HG02642 (cell line): ENCODE measurements at regions not wholly inside any gene's neighbourhood (a gene's known extent, or its start where the extent isn't known, plus 50 kb on each side); places are given as distances from the start of the nearest gene placed in this dataset.

Experiments used
- ATAC-seq: cut with Tn5 transposase; IDR thresholded peaks from one replicate; pipeline ENCODE4 v1.9.1; 2021; ENCODE audit warnings: mild to moderate bottlenecking; ENCODE audit not compliant: unreplicated experiment, poor library complexity

DNA sequence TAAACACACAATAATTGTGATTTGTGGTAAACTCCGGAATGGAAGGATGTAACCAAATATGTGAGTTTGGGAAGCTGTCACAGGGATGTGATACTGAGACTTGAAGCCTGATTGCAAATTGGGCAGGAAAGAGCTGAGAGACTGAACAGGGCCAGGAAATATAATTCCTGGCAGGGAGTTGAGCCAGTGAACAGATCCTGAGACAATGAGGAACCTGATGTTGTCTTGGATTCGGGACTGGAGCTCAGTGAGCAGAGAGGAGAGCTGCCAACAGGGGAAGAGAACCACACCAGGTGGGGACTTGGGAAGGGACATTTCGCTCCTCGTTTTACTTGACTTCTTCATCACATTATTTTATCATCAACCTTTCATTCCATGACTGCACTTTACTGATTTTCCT is 386.0 kb downstream of the TLL1 start:
- ATAC-seq = no peak

DNA sequence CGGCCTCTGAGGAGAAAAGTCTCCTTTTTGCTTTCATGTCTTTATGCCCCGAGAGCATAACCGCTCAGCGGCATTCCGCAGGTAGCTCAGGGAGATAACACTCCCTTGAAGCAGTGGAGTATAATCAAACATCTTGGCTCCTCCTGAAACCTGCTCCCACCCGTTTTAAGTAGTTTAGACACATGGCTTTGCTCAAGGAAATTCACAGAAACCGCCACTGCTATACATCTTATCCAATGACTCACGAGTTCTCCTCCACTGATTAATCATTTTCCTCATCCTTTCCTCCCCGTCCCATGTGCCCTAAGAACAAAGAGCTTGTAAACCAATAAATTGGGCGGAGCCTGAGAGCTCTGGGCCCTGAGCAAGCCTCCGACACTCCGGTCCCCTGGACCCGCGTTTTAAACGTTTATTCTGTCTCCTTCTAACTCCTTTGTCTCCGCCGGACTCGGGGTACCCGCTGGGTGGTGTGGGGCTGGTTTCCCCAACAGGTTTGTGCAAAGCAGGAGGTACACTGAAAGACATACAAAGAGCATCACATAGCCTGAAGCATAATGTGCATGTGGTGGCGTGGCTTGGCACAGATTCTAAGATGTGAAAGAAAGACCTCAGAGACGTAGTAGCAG is 401.2 kb downstream of the TLL1 start:
- ATAC-seq = no peak

DNA sequence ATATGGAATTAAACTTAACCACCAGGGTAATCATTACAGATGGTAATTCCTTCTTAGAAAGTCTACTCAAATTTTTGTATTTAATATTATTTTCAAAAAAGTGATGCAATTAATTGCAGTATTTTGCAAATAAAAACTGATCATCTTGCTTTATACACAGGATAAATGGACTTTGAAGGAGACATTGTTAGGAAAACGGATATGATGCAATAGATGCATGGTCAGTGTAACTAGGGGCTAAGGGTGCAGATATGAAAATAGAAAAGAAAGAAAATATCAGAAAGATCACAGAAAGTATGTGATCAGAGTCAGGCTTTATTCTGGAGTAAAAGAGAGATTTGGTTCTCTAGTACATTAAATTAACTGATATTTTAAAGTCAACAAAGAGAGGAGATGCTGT is 401.7 kb downstream of the TLL1 start:
- no peak for ATAC-seq

- ATAC-seq = no peak
These were observed 404.4 kb downstream of the TLL1 start for GRCh38 chr4:166277401-166277800.

DNA sequence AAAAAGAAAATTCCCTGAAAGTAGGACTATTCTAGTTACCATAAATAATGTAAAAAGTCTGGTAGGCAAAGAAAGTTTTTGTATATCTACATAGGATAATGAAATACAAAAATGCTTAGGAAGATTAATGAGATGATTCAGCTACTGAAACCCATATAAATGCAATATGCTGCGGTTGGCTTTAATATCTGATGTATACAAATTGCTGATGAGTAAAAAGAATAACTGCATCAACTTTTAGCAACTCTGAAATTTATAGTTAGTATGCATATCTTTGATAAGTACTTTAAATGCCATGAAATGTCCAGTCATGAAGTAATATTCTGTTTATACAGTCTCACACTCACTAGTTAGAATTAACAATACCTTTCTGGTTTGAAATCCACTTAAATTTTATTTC is 404.8 kb downstream of the TLL1 start:
- no peak for ATAC-seq

DNA sequence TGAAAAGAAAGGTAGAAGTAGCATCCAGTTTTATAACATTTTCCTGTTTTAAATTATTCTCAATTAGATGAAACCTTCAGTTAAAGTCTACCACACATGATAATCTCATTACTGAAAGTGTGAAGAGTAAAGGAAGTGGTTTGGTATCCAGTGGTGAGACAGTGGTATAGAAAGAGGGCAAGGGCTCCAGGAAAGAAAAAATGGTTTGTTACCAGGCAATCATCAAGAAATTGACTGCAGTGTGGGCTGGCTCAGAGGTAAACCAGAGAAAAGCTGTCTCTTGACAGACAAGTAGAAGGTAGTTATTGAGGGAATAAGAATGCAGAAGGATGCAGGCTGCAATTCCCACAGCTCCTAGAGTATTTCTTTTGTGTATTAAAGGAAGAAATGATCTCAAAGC is 406.2 kb downstream of the TLL1 start:
- no peak for ATAC-seq

DNA sequence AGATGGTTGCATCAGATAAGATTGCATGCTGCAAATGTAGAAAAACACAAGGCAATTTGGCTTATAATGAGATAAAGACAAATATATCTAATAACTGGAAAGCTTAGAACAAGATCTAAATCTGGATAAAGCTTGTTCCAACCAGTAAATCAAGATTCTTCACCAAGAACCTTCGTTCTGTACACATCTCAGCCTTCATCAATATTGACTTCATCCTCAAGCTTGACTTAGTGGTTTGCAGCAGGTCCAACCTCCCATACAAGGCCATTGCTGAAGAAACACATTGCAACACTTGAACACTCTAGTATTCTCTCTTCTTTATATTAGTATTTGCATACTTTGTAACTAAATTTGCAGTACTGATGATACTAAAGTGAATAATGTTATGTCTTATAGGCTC is 407.6 kb downstream of the TLL1 start:
- ATAC-seq = no peak

GRCh38 chr4:166282081-166282770 is 409.2 kb downstream of the TLL1 start:
- no peak for ATAC-seq

DNA sequence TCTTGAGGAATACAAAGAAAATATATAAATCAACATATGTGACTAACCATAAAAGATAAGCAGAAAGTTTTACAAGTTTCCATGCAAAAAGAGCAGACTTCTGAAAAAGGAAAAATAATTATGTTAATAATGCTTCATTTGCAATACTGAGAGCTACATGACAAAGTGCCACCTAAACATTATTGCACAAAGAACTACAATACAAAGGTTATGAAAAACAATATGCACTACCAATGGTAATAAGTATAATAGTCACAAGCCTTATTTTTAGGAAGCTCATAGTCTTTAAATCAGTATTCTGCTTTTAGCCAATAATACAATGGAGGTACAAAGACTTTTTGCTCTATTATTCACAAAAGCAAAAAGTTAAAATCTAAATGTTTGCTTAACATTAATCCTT is 411.2 kb downstream of the TLL1 start:
- ATAC-seq = no peak

- no peak for ATAC-seq
These were observed 417.4 kb downstream of the TLL1 start for GRCh38 chr4:166290426-166290825.

- ATAC-seq = no peak
These were observed 420.5 kb downstream of the TLL1 start for GRCh38 chr4:166293556-166293955.

- ATAC-seq = no peak
These were observed 428.2 kb downstream of the TLL1 start for GRCh38 chr4:166301266-166301665.

DNA sequence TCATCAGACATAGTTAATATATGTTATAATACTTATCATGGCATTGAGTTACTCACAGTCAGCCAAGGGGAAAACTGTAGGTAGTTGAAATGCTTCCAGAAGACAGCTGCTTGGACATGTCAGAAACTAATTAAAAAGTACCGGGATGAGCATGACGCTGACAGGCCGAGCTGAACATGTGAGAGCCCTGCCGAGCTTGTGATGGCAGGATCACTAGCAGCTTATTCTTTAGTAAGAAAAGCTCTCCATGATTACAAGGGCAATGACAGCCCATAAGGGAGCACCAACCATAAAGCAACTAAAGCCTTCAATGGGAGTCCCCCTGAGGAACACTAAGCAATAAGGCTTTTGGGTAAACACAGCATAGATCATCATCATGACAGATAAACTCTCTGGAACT is 435.6 kb downstream of the TLL1 start:
- ATAC-seq = no peak

- ATAC-seq = no peak
These were observed 436.2 kb downstream of the TLL1 start for GRCh38 chr4:166309286-166309685.

DNA sequence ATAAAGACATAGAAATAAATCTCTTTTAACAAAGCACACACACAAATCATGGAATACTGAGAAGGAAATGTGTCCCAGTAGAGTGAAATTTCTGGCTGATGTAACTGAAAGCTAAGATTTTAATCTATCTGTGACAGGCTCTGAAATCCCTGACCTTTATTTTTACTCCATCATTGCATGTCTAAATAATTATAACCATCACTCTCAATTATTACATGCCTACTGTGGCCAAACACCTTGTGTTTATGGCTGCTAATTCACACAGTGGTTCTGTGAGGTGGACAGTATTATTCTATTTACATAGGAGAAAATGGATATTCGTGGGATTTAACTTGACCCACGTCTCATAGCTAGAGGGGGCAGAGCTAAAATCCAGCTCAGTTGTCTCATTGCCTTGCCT is 438.1 kb downstream of the TLL1 start:
- no peak for ATAC-seq

DNA sequence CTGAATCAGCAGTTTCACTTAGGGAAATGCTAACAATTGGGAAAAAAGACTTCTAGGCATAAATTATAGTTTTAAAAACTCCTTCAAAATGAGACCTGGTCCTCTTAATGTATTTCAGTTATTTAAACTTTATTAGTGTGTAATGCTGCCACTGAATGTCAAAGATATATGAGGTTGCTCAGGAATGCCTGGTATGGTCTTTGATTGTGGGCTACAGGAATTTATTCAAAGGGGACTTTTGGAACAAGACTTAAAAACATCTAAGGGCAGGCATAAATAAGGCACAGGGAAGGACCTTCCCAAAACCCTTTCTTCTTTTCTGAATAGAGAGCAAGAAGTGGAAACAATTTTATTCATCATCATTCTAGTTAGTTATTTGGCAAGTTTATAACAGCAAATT is 439.1 kb downstream of the TLL1 start:
- no peak for ATAC-seq

- ATAC-seq = no peak
These were observed 441.9 kb downstream of the TLL1 start for GRCh38 chr4:166314902-166315301.

GRCh38 chr4:166315721-166316467 is 442.9 kb downstream of the TLL1 start:
- ATAC-seq = no peak

GRCh38 chr4:166318810-166319525 is 445.9 kb downstream of the TLL1 start:
- ATAC-seq = no peak

GRCh38 chr4:166323250-166323649 is 450.2 kb downstream of the TLL1 start:
- ATAC-seq = no peak

DNA sequence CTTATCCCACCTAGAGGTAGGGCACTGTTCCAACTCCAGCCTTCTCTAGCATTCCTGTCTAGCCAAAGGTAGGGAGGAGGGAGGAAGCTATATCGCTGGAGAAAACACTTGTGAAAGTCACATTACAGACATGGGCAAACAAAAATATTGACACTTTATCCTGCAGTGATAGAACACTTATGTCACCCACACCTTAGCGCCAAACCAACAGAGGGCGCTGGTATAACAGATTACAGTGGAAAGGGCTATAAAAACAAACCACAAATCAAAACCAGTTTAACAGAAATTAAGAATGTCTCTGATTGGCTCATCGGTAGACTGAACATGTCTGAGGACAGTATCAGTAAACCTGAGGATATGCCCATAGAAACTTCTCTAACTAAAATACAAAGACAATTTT is 451.3 kb downstream of the TLL1 start:
- ATAC-seq = no peak
